Amygdala (tissue), 56 donors: ENCODE measurements at regions not wholly inside any gene's neighbourhood (a gene's known extent, or its start where the extent isn't known, plus 50 kb on each side); places are given as distances from the start of the nearest gene placed in this dataset.

Source experiments
- DNase-seq, 56 donors: peaks; one replicate each; lab custom pipeline; 2025; lab: John Stamatoyannopoulos, UW

DNA sequence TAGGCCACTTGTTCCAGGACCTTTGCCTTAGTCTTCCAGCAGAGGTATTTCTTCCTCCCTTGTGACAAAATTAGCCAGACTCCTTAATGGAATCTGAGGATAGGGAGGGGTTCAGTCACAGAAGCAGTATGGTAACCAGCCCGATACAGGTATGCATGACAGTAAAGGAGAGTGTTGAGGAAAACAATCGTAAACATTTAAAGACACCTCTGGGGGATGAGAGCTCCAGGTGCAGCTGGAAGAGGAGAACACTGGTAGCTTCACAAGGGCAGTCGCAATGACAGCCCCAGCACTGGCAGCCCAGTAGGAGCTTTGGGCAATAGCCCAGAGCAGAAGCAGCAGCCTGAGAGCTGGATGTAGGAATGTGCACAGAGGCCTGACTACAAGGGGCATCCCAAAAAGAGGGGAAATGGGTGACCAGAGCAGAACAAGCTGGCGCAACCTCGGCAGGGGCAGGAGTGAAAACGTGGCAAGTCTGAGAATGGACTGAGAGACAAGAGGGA is 344.9 kb upstream of the JAG1 start:
- no peak for DNase-seq

DNA sequence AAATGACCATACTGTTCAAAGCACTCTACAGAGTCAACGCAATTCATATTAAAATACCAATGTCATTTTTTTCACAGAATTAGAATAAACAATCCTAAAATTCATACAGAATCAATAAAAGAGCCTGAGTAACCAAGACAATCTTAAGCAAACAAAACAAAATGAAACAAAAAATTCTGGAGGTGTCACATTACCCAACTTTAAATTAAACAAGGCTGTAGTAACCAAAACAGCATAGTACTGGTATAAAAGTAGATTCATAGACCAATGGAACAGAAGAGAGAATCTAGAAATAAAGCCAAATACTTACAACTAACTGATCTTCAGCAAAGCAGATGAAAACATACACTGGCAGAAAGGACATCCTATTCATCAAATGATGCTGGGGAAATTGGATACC is 346.9 kb upstream of the JAG1 start:
- no peak for DNase-seq

DNA sequence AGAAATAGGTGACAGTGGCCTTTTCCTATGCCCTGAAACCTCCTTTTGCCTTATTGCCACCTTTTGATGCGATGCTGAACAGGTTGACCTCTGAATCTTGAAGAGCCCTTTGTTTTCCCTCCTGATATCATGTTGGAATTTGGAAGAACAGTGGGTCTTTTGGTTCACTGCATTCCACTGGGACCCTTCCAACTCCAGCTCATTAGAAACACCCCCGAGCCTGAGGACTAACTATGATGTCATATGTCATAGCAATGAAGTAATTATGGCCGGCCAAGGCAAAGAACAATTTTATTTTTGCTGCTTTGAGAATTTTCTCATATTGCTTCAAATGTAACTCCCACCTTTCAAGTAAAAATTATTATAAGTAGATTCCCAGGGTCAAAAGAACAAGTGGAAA is 353.4 kb upstream of the JAG1 start:
- DNase-seq = no peak

DNA sequence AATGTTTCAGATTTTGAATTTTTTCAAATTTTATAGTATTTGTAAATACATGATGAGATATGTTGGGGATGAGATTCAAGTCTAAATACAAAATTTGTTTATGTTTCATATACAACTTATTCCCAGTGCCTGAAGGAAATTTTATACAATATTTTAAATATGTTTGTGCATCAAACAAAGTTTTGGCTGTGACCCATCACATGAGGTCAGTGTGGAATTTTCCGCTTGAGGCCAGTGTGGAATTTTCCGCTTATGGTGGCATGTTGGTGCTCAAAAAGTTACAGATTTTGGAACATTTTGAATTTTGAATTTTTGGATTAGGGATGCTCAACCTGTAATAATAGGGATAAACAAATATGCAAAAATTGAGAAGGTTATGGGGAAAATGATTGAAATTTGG is 356.6 kb upstream of the JAG1 start:
- no peak for DNase-seq

DNA sequence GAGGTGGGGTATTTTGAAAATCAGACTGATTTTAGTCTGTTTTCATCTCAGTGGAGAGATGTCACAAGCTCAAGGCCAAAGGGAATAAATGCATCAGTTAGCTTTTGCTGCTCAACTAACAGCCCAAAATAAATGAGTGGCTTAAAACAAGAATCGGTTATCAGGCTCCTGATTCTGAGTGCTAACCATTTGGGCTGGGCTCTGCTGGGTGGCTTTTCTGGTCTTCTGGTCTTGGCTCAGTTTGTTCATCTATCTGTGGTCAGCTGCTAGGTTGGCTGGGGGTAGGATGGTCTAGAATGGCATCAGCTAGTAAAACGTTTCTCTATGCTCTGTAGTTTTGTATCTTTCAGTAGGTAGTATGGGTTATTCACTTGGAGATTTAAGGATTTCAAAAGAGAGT is 357.5 kb upstream of the JAG1 start:
- no peak for DNase-seq

DNA sequence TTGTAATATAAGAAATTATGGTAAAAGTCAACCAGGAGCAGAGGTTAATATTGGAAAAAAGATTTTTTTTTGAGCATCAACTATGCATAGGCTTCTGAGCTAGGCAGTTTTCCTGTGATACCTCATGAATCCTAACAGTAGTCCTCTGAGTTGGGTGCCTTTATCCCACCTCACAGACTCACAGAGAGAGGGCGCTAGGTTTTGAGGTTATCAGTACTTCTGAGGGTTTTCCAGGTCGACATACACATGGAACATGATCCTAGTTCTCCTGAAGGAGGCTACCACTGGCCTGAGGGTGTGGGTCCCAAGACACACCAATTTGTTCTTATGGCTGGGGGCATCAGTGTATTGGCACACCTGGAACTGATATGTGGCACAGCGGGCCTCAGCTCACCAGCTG is 358.8 kb upstream of the JAG1 start:
- no peak for DNase-seq

DNA sequence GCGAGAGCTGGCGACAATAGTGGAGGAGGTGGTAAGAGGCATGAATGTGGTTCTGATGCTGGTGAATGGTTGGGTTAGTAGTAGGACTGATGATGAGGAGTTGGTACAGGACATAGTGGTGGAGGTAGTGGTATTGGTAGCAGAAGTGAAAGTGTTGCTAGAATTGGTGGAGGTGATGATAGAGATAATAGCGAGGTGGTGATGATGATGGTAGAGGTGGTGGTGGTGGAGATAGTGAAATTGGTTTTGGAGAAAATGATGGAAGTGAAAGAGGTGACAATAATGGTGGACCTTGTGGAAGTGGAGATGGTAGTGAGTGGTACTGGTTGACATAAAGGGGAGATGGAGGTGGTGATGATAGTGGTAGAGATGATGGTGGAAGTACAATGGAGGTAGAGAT is 360.2 kb upstream of the JAG1 start:
- no peak for DNase-seq

DNA sequence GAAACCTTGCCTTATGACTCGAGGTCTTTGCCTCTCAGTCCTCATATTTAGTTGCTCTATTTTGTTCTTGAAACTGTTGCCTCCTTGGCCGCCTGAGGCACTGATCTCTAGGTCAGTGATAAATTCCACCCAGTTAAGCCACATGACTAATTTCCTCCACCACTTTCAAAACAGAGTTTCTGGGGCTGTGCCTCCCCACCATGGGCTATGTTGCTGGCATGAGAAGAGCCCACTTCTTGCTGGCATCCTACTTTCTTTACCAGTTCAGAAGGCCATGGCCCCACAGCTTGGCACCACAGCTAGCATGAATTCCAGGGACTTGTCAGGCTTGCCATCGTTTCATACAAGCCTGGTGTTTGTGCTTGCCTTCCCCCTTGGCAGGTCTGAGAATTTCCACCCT is 361.4 kb upstream of the JAG1 start:
- peak in 1 of 56 donors; percentile 1 for DNase-seq

DNA sequence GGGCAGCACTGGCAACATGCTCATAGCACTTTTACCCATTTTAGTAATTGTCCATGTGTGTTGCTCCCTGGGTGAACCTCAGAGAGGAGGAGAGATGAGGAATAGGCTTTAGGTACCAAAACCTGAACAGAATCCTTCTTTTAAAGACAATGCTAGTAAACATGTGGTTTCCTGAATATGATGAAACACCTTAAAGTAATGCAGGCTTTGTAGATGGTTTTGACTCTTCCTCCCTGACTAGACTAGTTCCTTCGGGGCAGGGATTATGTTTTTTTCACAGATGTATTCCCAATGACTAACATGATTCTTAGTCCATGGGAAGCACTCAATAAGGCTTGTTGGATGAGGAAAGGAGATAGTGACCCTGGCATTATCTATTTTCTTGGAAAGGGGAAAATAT is 367.6 kb upstream of the JAG1 start:
- DNase-seq = no peak

DNA sequence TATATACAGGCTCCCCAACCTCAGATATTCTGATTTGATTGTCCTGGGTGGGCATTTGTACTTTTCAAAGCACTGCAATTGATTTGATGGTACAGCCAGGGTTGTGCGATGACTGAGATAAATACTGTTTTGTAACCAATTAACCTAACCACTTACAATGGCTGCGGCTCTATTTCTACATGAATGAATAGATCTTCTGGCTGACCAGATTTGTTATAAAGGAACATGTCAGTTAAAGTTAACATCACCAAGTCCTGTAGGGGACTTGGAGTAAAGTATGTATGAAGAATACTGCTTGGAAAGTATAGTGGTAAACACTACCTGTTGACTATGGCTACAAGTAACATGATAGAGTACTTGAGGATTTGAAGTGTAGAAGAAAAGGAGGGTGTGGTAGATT is 369.2 kb upstream of the JAG1 start:
- DNase-seq = no peak

DNA sequence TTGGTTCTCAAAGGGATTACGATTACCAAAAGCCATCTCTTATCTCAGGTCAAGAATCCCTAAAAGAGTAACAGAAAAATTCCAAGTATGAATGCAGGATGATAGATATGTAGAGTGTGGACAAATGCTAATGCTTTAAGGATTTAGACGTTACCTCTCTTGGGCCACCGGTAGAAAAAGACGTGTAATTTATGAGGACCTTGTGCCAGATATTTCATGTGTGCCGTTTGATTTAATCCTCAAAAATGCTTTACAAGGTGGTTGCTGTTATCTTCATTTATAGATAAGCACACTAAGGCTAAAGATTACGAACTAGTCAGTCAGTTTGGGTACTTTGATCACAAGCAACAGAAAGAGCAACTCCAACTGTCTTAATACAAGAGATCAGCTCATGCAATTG is 370.8 kb upstream of the JAG1 start:
- no peak for DNase-seq

DNA sequence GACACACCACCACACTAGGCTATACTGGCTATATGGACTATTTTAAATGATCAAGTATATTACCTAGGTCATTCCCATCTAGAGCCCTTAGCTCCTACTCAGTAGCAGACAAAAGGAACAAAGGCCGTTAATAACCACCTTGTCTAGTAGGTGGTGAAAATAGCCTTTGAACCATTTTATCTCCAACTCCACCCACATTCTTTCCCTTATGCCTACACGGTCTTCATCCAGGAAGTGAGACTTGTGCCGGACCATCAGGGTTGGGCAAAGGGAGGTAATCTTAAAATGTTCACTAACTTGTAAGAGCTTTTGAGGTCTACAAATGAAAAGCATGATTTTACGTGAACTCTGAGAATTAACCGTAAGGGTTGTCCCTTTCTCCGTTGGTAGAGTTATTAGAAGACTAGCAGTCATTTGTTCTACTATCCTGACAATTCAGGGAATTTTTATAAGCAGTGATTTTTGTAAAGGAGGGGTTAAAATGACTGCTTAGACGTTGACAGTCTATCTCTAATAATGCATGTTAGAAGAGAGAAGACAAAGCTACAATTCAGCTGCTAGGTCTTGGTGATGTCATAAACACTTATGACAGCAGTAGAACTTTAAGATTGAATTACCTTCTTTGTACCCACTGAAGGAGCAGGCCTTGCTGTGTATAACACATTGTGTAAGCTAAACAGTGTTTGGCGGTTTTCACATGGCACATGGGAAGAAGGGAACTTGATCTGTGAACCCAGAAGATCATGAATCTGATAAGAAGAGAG is 371.8 kb upstream of the JAG1 start:
- no peak for DNase-seq

DNA sequence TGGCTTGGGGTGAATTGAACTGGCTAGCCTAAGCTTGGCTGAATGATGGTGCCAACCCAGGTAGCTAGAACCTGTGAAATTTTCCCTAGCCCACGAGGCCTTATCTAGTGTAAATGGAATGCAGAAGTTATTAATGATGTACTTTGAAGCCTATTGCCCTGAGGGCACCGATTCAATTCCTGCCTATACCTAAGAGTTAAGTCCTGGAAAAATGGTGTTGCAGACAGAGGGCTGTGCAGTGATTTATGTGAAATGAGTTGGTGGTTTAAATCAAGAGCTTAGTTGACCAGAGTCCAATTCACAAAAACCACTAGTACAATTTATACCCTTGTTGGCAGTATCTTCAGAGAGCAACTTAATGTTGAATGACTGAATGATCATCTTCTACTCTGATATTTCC is 373.8 kb upstream of the JAG1 start:
- DNase-seq = no peak

DNA sequence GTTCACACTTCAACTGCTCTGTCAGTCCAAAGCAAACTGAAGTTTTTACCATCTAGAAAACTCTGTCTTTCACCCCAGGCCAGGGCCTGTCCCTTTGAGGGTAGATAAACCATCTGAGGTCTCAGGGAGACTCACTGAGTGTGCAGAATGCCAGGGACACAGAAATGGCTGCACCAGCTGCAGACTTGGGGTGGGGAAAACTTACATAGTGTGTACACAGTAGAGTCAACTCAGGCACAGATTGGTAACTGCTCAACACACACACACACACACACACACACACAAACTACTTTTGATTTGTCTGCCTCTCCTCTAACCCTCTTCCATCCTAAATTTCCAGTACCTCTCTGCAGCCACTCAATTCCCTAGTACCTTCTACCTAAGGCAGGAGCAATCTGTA is 374.9 kb upstream of the JAG1 start:
- no peak for DNase-seq

DNA sequence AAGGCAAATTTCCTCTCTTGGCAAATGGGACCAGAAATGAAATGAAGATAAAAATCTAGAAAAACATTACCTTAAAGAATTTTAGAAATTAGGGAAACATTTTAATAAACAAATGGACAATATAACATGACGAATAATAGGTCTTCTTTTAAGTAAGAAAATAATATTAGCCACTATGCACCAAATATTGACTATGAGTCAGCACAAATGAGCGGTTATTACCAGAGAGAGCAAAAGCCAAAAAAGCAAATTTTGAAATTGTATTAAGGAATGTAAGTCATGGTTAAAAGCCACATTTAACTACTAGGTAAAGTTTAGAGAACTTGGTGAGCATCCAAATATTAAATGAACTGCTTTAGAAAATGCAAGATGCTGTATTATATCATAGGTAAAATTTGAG is 376.6 kb upstream of the JAG1 start:
- DNase-seq = no peak

DNA sequence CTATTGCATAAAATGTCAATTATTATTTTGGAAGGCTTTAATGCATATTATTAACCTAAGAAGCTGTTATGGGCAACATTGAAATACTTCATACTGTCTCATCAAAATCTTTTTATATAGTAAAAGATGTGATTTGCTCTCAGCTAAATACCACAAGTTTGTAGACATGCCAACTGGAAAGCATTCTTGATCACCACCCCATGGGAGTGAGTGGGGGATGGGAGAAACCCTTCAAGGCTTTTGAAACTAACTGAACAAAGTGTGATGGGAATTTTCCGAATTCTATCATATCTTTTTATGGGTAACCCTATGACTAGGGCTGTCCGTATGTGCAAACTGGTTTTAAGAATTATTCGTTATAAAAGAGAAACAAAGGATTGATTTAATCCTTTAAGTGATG is 377.3 kb upstream of the JAG1 start:
- no peak for DNase-seq

DNA sequence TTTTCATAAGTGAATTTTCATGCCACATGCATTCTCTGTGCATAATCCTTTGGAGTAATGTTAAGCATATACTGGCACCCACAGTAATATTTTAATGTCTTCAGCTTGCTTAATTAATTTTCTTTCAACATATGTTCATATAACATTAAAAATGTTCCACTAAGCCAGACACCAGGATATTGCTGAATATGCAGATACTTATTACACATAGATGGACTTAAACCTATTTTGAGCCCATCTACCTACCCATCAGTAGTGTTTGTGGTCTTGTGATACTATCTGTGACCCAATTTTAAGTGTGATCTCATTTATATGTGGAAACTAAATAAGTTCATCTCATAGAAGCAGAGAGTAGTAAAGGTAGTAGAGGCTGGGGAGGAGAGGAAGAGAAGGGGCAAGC is 379.5 kb upstream of the JAG1 start:
- no peak for DNase-seq

DNA sequence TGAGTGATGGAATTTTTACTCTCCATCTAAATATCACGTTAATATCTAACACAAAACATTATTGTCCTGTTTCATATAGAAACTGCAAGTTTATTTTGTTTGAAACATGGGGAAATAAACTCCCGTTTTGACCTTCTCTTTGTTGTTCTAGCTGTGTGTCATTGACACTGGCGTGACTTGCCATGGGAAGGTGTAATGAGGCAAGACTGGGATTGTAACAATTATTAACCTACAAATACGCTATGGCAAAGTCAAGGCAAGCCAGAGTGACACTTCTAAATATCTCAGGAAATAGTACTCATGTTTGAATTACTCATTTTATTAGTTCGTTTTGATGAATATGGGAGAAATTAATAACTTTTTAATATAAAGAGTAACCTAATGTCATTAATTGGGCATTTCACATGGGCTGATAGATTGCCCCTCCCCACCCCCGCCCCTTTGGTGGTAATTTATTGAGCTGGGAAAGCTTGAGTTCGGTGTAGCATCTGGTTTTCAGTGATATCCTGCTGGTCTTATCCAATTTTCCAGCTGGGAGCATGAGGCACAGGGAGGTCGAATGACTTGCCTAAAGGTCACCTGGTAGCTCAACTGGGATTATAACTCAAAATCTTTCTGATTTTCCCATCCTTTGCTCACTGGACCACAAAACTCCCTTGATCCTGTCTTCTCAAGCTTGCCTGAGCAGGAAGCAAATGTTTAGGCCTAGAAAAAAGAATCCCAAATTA is 380.6 kb upstream of the JAG1 start:
- DNase-seq = no peak

DNA sequence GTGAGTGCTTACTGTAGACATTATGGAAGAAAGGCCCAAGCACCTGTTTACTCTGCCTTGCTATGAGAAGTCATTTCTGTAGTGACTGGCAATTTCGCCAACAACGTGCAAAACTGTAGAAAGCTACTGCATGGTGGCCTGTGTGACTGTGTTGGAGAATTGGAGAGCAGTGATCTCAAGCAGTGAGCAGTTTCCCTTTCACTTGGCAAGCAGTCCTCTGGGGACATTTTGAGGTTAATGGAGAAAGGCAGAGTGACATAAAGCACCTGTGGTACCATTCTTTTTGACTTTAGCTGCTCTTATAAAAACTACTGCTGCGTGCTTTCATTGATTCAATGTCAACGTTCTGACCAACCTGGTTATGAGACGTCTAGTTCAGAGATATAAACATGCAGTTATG is 382.6 kb upstream of the JAG1 start:
- no peak for DNase-seq

DNA sequence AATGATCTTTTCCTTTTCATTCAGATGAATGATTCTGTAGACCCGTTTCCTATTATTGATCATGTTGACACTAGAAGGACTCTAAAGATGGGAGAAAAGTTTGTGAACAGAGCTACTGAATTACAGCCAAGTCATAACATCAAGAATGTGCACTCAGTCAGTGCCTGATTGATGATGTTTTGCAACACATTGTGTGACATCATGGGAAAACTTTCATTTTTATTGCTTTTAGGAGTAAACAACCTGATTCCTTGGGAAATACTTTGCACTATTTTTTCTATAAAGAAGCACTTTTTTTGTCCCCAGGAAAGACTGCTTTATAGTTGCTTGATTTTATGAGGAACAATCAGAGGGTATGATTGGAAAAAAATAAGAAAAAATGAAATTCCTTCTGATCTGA is 383.8 kb upstream of the JAG1 start:
- DNase-seq = no peak

DNA sequence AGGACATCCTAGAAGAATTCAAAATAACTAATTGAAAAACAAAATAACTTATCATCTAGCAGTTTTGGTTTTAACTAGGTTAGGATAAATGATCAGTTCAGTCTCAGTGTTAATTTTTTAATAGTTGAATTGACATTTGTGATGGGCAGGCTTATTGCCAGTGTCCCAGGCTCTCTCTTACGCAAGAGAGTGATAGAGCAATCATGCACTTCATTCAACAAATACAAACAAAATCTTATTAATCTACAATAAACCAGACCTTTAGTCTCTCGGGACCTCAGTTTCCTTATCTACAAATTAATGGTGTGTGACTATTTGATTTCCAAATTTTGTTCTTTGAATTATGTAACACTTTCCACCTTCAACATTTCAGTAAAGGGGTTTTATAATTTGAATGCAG is 385.9 kb upstream of the JAG1 start:
- no peak for DNase-seq

DNA sequence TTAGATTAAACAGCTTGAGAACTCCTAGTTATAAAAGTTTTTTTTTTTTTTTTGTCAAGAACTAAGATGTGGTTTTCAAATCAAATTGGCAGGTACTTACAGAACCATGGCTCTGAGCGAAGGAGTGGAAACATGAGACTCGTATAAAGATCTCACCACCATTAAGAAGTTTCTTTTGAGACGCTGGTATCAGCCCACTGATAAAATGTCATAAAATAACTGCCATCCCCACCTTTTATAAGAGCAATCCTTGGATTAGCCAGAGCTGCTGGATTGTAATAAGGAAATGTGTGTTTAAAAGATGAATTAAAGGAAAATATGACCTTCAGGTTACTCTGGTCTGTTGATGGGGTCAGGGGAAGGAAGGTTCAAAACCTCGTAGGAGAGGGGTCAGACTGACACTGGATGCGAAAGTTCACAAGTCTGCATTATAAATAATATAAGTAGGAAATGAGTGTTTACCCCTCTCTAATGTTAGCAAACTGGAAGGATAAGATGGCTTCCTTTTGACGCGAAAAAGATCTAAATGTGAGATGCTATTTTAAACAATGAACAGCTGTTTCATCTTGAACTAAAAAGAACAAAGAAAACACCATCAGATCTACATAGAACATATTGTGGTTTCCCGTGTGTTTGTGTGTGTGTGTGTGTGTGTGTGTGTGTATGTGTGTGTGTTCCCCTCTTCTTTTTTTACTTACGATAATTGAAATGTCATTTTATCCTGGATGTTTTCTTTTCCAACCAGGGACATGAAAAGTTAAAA is 386.8 kb upstream of the JAG1 start:
- DNase-seq = no peak
